Body of pancreas (tissue), 4 donors: ENCODE measurements at regions not wholly inside any gene's neighbourhood (a gene's known extent, or its start where the extent isn't known, plus 50 kb on each side); places are given as distances from the start of the nearest gene placed in this dataset.

Experiments
- ATAC-seq: fragments of 150-250 bp; one replicate; pipeline ENCODE4 v1.9.1; 2016
- DNase-seq, 4 donors: peaks; one replicate each; pipeline ENCODE4 v3.0.0-alpha.2; 2019
- H3K27ac ChIP-seq, 4 donors: fragments of 200-600 bp; sonication (generic); 1 replicate in 3 of 4; 2 replicates in 1 of 4; pipeline versions ENCODE4 v1.5.1 to v1.6.1; 2016 to 2019; ENCODE audit warnings: mild to moderate bottlenecking in 1 of 4, mixed read lengths in 1 of 4, moderate library complexity in 1 of 4
- H3K27me3 ChIP-seq, 2 donors: fragments of 200-600 bp; sonication (generic); one replicate each; pipeline ENCODE4 v1.6.0; 2016; ENCODE audit warnings: mild to moderate bottlenecking in 1 of 2
- H3K36me3 ChIP-seq, 2 donors: fragments of 200-600 bp; sonication (generic); replicated peaks in 1 of 2; 2 replicates each; pipeline ENCODE4 v1.5.1; 2016; ENCODE audit warnings: low read depth in 2 of 2; ENCODE audit not compliant: insufficient read depth in 1 of 2
- H3K4me1 ChIP-seq: fragments of 200-600 bp; sonication (generic); one replicate; pipeline ENCODE4 v1.6.0; 2016
- H3K4me3 ChIP-seq, 2 donors: fragments of 200-600 bp; sonication (generic); 1 replicate in 1 of 2; 2 replicates in 1 of 2; pipeline ENCODE4 v1.5.1; 2016 to 2019
- H3K9me3 ChIP-seq, 3 donors: fragments of 200-600 bp; sonication (generic); 1 replicate in 2 of 3; 2 replicates in 1 of 3; pipeline ENCODE4 v1.5.1; 2016
- CTCF ChIP-seq, 7 experiments: fragments of 450-650 bp in 4 of 7; fragments of 200-600 bp in 3 of 7; sonication (generic) in 3 of 7; IDR thresholded peaks; one replicate each; pipeline ENCODE4 v1.5.1; 2016 to 2019; ENCODE audit warnings: antibody characterized with exemption in 7 of 7
- POLR2A ChIP-seq, 3 donors: fragments of 450-650 bp; IDR thresholded peaks; one replicate each; pipeline ENCODE4 v1.6.1; 2016; ENCODE audit warnings: antibody characterized with exemption in 3 of 3, mild to moderate bottlenecking in 2 of 3
- WGBS, 2 donors: methylation state at CpG; one replicate each; pipeline ENCODE4 v1.1.5; 2017; 5-methylcytosine and 5-hydroxymethylcytosine counted together
- intact Hi-C: fragments of 100-400 bp; cut with DNase I; formaldehyde crosslinking; loops from one replicate; pipeline ENCODE4 v1.15.1; 2023

DNA sequence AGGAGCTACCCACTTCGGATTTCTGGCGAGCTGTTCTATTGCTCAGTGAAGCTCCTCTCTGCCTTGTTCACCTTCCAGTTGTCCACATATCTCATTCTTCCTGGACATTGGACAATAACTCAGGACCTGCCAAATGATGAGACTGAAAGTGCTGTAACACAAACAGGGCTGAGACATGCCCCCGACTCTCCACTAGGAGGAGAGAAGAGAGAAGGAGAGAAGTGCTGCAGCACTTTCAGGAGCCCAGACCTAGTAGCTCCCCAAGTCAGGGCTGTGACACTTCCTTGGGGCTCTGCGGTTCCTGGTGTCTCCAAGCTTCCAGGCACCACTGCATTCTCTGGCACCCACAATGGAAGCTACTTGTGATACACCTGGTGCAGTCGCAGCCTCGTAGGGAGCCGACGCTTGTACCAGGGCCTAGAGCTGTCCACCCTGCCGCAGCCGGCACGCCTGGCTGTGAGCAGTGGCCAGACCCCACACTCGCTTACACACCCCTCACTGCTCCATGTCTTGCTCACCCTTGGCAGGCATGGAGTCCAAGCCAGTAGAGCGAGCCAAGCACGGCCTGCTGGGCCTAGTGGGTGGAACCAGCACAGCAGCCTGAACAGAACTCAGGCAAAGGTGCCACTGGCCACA is 234.9 kb downstream of the TECRL start:
- H3K36me3 ChIP-seq = no peaks in the 10 kb centered on the region
- H3K9me3 ChIP-seq = no peaks in the 10 kb centered on the region
- H3K27ac ChIP-seq = no peak overlapping the region
- 76 to 88% methylated on average over 4 to 13 of the region's 14 CpGs for WGBS, 2 donors
- intact Hi-C loops = no loop called here
- no peak for TF ChIP-seq CTCF (IDR thresholded peaks at IDR 0.05)
- TF ChIP-seq POLR2A (IDR thresholded peaks at IDR 0.05) = no peak
- no peak for DNase-seq
- no peak overlapping the region for H3K4me3 ChIP-seq
- H3K4me1 ChIP-seq = no peaks in the 10 kb centered on the region
- ATAC-seq = no peak
- H3K27me3 ChIP-seq = no peaks in the 10 kb centered on the region

DNA sequence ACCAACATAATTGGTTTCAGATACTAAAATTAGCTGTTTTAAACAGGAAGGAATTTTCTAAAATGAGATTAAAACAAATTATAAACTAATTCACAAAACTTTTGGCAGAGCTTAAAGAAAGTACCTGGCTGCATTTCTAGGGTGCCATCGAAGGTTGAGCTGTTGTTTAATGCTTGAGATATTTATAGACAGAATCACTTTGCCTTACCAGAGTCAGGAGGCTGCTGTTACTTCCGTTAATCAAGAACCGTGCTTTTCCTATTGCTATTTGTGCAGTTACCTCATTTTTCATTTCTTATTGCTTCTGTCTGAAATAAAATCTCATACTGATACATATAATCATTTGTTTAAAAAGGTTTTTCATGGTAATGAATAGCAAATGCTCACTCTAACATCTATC is 242.9 kb downstream of the TECRL start:
- no peak overlapping the region for H3K4me3 ChIP-seq
- H3K27ac ChIP-seq = no peak overlapping the region
- TF ChIP-seq CTCF (IDR thresholded peaks at IDR 0.05) = no peak
- no peak for TF ChIP-seq POLR2A (IDR thresholded peaks at IDR 0.05)
- H3K36me3 ChIP-seq = no peaks in the 10 kb centered on the region
- DNase-seq (no peak), ATAC-seq (no peak)
- H3K9me3 ChIP-seq = no peaks in the 10 kb centered on the region
- WGBS, 2 donors = 25 to 36% methylated on average over 3 of the region's 3 CpGs
- no peaks in the 10 kb centered on the region for H3K27me3 ChIP-seq
- no peaks in the 10 kb centered on the region for H3K4me1 ChIP-seq
- intact Hi-C loops = no loop called here

DNA sequence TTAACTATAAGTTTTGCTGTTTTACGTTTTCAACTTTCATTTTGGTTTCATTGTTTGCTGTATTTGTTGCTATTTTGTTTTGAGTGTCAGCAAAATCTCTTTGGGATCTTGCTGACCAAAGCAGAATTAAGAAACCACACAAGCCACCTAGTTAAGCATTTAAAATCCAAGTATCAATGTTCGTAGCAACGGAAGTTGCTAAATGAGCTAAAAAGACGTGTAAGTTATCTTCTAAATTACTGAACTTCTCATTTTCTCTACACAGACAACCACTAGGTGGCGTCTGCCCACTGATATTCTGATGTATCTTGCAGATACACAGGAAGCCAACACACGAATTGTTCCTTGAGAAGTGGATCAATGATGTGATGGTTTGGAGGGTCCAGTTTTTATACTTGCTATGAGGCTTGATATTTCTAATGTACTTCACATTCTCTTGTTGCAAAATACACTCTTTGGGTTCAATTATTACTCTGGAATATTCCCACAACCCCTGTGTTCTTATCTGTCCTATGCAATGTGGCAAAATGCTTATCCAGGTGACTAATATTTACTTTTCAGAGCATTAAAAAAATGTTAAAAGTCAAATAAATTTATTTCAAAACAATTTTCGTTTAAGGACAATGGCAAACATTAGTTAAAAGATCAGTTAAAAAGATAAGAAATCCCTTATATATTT is 250.5 kb downstream of the TECRL start:
- intact Hi-C loops = no loop called here
- no peak overlapping the region for H3K4me3 ChIP-seq
- peak; percentile 46 to 80 (median 66) for TF ChIP-seq CTCF (IDR thresholded peaks at IDR 0.05)
- no peak for TF ChIP-seq POLR2A (IDR thresholded peaks at IDR 0.05)
- no peak overlapping the region for H3K27ac ChIP-seq
- 4 to 7% methylated on average over 7 of the region's 7 CpGs for WGBS, 2 donors
- H3K36me3 ChIP-seq = no peaks in the 10 kb centered on the region
- peak; percentile 61 to 73 (median 66) for DNase-seq
- H3K27me3 ChIP-seq = no peaks in the 10 kb centered on the region
- H3K9me3 ChIP-seq = no peaks in the 10 kb centered on the region
- peak; percentile 45 for ATAC-seq
- no peaks in the 10 kb centered on the region for H3K4me1 ChIP-seq

DNA sequence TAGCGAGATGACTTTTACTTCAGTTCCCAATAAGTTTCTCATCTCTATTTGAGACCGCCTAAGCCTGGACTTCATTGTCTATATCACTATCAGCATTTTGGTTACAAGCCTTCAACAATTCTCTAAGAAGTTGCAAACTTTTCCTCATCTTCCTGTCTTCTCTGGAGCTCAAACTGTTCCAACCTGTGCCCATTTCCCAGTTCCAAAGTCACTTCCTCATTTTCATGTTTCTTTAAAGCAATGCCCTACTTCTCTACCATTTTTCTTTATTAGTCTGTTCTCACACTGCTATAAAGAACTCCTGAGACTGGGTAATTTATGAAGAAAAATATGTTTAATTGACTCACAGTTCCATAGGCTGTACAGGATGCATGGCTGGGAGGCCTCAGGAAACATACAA is 251.9 kb downstream of the TECRL start:
- Histone ChIP-seq H3K27ac (no peak overlapping the region), H3K36me3 (no peaks in the 10 kb centered on the region), H3K27me3 (no peaks in the 10 kb centered on the region), H3K4me1 (no peaks in the 10 kb centered on the region), H3K4me3 (no peak overlapping the region), H3K9me3 (no peaks in the 10 kb centered on the region)
- no peak for TF ChIP-seq POLR2A (IDR thresholded peaks at IDR 0.05)
- no peak for TF ChIP-seq CTCF (IDR thresholded peaks at IDR 0.05)
- WGBS, 2 donors = 91 to 96% methylated on average over 2 of the region's 2 CpGs
- DNase-seq = no peak
- intact Hi-C loops = no loop called here
- no peak for ATAC-seq

GRCh38 chr4:64156253-64156652 is 253.0 kb downstream of the TECRL start:
- no peaks in the 10 kb centered on the region for H3K27me3 ChIP-seq
- TF ChIP-seq POLR2A (IDR thresholded peaks at IDR 0.05) = no peak
- DNase-seq (no peak), ATAC-seq (no peak)
- H3K4me3 ChIP-seq = no peak overlapping the region
- no peaks in the 10 kb centered on the region for H3K36me3 ChIP-seq
- H3K4me1 ChIP-seq = no peaks in the 10 kb centered on the region
- intact Hi-C loops = no loop called here
- H3K27ac ChIP-seq = no peak overlapping the region
- no peaks in the 10 kb centered on the region for H3K9me3 ChIP-seq
